Activated CD4-positive, alpha-beta T cell treated with anti-CD3 and anti-CD28 coated beads, Interleukin-2, amount 50 U/mL, for 24 hours (primary cell): ENCODE measurements at regions not wholly inside any gene's neighbourhood (a gene's known extent, or its start where the extent isn't known, plus 50 kb on each side); places are given as distances from the start of the nearest gene placed in this dataset.

ENCODE experiments used
- DNase-seq, 2 donors: peaks; one replicate each; pipeline ENCODE4 v3.0.0-alpha.2; 2020; ENCODE audit warnings: low read depth in 1 of 2, low spot score in 1 of 2

DNA sequence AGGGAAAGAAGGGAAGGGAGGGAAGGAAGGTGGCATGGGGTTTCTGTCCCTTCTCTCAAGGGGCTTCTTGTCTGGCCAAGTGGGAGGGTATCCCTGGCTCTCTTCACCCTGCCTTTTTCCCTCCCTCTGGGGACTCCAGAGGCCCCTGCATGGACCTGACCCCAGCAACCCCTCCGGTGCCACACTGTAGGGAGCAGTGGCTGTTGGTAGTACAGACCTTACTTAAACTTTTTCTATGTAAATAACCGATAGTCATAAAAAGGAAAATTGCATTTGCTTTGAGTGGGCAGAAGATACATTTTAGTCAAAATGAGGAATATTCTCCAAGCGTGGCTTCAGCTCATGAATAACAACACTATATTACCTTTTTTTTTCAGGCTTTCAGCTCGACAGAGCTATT is 1384.0 kb downstream of the BRD1 start:
- no peak for DNase-seq

DNA sequence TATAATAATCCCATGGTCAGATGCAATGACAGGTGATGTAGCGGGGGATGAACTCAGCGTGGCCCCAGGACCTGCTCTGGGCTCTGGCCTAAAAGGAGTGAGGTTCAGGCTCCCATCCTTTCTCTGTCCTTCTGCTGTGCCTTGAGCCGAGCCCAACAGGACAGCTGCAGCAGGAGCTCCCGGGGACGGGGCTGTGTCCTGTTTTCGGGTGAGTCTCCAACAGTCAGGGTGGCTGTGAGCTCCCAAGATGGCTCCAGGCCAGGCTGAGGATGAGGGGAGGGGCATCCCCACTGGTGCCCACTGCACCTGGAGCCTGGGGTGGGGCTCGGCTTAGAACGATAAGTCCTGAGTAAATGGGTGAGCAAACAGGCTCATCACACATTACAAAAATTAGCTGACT is 1385.0 kb downstream of the BRD1 start:
- DNase-seq, result no peak

DNA sequence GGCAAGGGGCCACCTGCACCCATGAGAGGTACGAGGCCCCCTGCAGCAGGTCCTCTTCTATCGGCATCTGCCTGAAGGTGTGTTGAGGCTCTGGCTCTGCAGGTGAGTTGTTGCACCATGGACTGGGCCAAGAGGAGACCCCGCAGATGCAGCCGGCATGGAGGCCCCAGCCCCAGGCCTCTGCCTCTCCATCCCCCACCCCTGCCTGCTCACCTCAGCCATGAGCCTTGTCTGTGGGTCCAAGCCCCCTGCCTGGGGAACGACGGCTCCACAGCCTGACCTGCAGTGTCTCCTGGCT is 1386.2 kb downstream of the BRD1 start:
- DNase-seq, result no peak

DNA sequence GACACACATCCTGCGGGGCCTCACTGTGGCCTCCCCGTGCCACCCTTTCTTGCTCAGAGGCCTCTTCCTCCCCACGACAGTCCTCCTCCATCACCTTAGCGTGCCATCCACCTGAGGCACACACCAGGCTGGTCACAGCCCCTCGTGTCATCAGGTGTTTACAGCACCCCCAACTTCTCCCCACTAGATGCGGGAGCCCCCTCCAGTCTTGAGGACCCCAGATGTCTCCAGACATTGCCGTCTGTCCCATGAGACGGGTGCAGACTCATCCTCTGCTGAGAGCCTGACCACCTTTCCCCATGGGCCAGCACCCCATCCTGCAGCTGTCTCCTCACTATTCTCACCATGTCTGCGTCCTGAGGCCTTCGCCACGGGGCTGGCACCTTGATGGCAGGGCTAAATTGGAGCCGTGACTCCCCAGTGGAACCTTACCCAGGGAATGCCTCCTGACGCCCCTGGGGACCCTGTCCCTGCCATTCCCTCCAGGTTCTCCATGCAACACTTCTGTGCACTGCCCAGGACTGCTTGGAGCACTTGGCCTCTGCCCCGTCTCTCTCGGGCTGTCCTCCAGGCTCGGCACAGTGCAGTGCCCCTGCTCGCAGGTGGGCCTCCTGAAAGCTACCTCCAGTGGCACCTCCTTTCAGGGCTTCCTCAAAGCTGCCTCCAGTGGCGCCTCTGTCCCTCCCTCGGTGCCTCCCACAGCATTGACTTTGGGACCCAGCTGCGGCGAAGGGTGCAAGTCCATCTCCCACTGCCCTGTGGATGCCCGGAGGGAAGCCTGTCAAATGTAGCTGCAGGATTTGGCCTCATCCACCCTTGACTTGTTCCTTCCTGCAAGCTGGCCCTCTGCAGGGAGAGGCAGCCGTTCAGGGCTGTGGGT is 1386.8 kb downstream of the BRD1 start:
- DNase-seq, result no peak

DNA sequence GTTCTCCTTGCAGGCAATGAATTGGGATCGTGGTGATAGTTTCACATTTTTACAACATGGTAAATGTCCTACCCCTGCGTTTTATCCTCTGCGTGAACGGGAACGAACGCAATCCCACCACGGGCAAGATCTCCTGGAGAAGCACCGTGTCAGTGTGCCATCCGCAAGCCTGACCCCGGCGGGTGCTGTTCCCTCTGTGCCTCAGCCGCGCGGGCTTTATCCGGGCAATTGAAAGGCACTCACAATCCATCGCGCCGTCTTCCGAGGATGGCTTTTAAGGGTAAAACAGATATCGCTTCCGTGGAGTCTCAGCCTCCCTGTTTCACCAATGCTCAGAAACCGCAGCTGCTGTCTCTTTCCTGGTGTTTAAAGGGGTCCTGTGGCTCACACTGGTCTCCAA is 1387.5 kb downstream of the BRD1 start:
- DNase-seq, result no peak

DNA sequence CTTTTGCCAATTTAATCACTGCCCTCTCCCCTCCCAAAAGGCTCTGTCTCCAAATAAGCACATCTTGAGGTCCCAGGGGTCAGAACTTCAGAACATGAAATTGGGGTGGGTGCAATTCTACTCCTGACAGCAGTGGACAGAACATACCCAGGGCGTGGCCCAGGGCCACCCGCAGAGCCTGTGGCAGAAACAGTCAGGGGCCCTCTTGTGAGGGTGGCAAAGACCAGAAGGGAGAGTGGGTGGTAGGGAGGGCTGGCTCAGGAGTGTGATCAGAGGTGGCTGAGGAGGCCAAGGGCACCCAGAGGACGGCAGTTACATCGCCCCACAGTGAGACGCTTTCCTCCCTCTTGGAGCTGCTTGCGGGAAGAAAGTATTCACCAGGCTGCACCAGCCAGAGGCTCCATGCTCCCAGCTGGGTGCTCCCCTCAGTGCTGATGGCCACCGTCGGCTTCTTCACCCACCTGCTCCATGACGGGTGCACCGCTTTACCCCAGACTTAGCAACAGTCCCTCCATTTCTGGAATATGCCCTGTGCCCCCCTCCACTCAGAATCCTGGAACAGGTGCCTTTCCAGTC is 1388.0 kb downstream of the BRD1 start:
- DNase-seq, result no peak

DNA sequence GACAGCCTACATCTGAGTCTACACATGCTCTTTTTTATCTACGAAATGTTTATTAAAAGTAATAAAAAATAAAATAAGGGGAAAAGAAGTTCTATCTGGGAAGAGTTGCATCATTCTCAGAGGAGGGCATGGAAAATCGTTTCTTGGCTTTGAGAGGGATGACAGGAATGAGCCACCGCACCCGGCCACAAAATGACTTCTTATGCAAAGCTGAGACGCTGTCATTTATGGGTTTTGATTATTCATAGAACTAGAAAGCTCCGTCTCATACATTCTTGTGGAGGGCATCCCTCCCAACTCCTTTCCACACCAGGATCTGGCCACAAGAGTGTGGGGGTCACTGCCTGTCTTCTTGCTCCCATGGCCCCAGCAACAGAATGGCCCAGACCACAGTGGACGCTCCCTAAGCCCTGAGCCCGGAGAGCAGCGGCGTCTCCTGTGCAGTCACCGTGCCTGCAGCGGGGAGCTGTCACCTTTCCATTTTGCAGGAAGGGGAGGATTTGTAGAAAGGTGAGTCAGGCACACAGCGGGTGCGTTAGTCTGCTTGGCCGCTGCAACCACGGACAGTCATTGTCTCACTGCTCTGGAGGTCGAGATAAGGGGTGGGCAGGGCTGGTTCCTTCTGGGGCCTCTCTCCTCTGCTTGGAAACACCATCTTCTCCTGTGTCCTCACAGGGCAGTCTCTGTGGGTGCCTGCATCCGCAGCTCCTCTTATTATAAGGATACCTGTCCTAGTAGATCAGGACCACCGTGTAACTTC is 1388.7 kb downstream of the BRD1 start:
- no peak for DNase-seq

DNA sequence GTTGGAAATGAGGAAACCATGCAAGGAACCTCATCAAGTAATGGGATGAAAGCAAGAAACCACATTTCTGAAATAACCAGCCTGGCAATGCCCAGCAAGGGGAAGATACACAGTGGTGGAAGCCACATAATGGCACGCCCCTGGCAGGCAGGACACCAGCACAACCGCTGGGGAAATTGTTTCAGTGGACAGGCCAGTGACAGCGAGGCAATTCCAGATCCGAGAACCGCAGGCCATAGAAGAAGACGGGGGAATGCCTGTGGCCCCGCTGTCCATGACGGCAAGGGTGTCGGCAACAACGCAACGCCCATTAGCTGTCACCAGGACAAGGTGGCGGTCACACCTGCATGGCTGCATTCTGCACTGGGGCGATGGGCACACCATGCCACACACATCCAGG is 1389.6 kb downstream of the BRD1 start:
- DNase-seq, result no peak

DNA sequence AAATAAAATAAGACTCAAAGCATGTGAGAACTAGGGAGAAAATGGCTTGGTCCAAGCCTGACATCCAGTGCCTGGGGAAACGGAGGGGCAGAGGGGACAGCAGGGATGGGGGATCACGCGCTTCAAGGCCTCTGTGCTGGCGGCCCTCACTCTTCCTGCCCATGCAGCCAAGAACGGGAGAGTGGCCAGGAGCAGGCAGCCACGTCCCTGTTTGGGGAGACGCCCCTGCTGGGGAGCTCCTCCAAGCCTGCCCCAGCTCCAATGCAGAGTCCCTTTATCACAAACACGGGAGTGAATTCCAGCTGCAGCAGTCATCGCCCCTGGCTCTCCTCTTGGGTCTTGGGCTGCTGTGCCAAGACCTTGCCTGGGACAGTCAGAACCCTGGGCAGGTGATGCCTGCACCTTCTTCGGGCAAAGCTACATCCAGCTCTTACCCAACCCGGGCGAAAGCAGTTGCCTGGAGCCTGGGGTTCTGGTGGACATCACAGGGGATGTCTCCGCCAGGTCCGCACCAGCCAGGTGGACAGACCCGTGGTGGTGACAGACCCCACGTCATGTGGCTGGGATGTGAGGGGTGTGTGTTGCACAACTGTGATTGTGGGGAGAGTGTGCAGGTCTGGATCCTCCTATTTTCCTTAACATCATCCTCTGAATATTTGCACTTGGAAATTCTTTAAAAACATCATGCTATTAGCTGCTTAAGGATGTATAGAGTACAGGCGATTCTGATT is 1391.3 kb downstream of the BRD1 start:
- no peak for DNase-seq

DNA sequence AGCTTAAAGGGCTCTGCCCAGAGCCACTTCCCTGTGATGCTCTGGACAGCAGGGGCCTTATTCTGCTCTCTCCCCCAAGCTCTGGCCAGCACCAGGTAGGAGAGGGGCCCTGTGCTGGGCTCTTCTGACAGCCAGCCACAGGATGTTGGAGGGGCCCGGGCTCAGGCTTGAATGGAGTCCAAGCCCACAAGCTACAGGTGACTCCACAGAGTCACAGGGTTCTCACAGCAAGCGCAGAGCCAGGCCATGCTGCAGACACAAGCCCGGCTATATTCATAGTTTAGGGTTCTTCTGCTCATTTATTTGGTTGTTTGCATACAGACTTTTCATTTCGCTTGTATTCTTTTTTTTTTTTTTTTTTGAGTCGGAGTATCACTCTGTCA is 1392.8 kb downstream of the BRD1 start:
- DNase-seq, result no peak

DNA sequence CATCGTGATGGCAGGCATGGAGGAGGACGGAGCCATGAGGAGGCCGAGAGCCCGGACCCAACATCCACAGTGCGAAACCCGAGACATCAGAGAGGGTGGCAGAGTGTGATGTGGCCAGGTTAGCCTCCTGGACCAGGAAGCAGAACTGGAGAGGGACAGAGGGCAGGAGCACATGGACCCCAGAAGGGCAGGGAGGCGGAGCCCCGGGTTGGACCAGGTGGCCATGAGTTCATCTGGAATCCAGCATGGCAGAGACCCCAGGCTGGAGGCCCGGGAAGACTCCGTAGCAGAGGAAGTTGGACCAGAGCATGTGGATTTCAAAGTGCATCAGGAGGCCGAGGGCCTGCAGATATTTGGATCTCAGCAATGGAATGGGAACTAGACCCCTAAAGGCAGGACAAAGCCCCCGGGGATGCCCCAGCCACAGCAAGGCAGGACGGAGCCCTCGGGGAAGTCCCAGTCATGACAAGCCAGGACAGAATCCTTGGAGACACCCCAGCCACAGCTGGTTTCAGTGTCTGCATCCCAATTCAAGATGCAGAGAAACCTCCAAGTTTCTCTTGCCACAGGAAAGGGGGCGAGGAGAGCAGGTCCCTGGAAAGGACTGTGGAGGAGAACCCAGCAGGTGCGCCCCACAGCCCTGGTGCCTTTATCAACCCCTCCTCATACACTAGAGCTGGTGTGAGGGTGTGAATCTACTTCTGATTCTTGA is 1393.4 kb downstream of the BRD1 start:
- DNase-seq, result no peak

DNA sequence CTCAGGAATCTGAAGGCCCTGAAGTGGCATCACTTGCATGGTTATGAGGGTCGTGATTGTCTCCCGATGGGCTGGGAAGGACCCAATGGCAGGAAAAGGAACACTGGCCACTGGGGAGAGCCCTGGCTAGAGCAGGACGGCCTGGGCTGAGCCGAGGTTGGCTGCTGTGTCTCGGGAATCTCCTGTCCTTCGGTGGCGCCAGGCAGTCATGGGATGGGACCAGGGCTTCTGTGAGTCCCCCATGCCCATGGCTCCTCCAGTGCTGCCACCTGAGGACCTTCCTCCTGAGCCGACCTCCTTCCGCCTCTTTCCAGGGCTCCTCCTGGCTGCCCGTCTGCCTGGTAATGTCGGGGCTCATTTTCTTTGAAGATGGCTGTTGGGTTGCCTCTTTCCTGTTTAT is 1394.0 kb downstream of the BRD1 start:
- no peak for DNase-seq

DNA sequence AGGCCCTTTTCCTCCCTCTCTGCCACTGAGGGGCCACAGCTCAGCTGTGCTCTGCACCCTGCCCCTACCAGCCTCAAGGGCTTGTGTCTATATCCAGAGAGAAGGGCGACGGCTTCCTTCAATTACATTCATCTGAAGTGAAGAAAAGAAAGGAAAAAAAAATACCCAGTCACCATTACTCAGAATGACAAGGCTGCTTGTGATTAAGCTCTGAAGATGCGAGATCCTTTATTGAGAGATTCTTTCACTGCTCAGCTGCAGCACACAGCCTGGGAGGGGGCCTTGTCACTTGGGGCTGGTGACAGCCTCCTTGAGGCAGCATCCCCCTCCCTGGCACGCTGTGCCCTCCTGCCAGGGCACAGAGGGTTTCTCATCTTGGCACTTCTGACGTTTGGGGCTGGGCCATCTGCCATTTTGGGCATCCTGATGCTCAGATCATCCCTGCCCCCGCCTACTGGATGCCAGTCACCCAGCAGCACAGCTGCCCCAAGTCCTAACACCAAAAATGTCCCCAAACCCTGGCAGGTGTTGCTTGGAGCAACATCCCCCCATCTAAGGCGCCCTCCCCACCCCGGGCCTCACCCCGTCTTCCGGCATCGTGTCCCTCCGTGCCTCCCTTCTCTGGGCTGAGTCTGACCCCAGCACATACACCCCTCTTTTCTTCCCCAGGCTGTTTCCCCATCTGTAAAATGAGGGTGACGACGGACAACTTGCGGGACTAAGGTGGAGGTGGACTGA is 1394.7 kb downstream of the BRD1 start:
- DNase-seq, result no peak

DNA sequence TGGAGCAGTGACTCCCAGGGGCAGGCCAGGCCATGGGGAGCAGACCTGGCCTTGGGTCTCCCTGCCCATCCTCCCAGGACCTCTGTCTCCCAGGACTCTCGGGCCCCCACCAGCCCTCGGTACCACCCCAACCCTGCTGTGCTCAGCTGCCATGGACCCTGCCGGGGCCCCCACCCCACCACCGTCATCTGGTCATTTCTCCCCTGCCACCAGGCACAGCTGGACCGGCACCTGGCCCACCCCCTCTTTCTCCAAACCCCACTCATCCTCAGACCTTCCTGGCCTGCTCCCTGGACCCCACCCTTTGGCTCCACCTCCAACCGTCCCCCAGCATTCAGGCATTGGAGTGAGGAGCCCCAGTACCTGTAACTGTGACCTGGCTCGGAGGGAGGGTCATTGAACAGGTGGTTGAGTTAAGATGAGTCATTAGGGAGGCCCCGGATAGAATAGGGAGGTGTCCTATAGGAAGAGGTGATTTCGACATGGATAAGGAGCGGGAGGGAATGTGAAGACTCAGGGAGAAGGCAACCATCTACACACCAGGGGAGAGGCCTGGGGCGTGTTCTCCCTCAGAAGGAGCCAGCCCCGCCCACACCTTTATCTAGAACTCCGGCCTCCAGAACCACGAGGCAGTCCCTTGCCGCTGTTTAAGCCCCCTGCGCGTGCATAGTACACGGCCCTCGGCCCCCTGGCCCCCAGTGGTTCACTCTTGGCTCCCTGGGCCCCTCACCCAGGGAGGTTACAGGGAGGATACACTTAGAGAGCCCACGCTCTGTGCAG is 1395.9 kb downstream of the BRD1 start:
- DNase-seq, result no peak

DNA sequence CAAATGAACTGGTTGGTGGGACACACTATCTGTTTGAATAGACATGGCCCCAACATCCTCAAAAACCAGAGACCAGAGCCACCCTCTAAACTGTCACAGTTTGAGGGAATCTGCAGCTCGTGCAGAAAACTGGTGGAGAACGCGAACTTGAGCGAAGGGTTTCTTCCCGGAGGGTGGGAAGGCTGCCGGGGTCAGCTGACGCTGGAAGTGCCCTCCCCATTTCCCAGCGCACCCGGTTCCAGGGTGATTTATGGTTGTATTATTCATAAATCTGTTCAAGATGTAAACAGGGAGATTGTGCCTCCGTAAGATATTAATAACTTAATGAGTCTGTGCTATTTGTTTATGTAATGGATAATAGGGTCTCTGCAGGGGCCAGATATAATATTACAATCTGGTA is 1396.7 kb downstream of the BRD1 start:
- no peak for DNase-seq

DNA sequence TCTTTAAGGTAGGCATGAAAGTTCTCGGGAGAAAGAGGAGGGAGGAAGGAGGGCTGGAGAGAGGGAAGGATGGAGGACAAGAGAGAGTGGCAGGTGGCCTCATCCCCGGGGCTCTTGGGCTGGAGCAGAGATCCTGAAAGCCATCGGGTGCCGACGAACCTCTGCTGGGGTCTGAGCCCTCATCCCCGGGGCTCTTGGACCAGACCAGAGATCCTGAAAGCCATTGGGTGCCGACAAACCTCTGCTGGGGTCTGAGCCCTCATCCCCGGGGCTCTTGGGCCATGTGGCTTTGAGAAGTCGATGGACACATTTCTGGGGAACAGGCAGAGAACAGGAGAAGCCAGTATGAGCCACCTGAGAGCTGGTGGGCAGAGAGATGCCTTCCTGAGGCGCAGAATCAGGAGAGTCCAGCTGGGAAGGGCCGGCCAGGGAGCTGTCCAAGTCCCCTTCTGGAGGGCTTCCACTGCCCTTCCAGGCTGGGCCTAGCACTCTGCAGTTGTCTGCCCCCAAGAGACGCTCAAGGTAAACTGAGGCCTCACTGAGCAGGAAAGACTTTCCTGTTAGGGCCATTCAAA is 1398.1 kb downstream of the BRD1 start:
- no peak for DNase-seq

DNA sequence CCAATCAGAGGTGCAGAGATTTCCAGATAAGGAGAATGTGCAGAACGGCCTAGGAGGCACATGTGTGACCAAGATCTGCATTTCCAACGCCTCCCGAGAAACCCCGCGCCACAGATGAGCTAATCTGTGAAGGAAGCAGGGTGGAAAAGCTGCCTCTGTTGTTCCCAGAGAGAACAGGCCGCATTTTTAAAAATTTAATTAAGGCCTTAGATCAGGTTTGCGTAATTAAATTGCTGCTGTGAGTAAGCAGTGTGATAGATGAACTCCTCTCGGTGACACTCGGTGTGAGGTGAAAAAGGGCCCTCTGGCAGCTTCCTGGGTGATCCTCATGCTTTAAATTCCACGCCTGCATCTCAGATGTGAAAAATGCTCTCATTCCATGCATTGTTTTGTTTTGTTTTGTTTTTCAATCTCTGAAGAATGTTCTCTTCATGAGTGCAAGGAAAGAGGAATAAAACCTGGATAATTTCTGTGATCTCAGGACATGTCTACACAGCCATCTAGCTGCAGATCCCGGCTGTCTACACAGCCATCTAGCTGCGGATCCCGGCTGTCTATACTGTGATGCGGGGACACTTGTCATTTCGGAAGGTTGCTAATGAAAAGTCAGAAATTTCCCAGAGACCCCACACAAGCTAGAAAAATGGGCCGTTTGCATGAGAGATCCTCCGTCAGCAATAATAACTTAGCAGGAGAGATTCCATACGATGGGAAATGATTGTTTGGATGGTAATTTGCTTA is 1398.9 kb downstream of the BRD1 start:
- DNase-seq, result no peak

DNA sequence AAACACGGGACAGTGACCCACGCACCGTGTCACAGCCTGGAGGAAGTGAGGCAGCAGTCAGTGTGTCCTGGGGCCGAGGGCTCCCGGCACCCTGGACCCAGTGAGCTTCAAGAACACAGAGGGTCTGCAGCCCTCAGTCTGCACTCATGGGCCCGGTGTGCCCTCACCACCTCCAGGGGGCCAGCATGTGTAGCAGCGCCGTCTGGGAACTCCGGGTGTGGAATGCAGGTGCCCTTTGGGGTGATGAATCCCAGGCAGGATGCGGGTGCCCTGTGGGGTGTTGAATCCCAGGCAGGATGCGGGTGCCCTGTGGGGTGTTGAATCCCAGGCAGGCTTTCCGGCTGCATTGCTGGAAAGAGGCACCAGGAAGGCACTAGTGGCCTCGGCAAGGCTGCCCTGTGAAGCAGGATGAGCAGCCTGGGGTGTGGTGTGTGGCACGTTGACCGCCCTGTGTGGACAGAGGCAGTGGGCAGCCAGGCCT is 1399.9 kb downstream of the BRD1 start:
- no peak for DNase-seq
